OCI-LY7 (cell line): ENCODE measurements at regions not wholly inside any gene's neighbourhood (a gene's known extent, or its start where the extent isn't known, plus 50 kb on each side); places are given as distances from the start of the nearest gene placed in this dataset.

Experiments
- BruUV-seq: library from RNA; stranded (reverse); fragments of 400-500 nt; replicated peaks from 2 replicates; lab custom pipeline; 2021; lab: Mats Ljungman, UMichigan
- CTCF ChIA-PET: fragments of 300-600 bp; sonication (Branson Sonifier 250); formaldehyde crosslinking; loops from one replicate; lab custom pipeline; 2022; ENCODE audit warnings: antibody characterized with exemption; ENCODE audit not compliant: unreplicated experiment; lab: Charles Lee
- POLR2A ChIA-PET: fragments of 300-600 bp; sonication (Branson Sonifier 250); formaldehyde crosslinking; loops from one replicate; lab custom pipeline; 2022; ENCODE audit warnings: antibody characterized with exemption; lab: Charles Lee
- DNase-seq: peaks from one replicate; pipeline ENCODE4 v3.0.0-alpha.2; 2015; ENCODE audit warnings: low spot score
- H2AFZ ChIP-seq: fragments of 200-600 bp; sonication (generic), shearing (Covaris generic); 2 replicates; pipeline ENCODE4 v1.6.1; 2014; ENCODE audit warnings: mild to moderate bottlenecking, antibody characterized with exemption, low read length, moderate library complexity
- H3K27ac ChIP-seq: fragments of 200-600 bp; sonication (generic); 2 replicates; pipeline ENCODE4 v1.5.1; 2014; ENCODE audit warnings: mixed run types, low read depth, mild to moderate bottlenecking, moderate library complexity, low read length, inconsistent platforms; ENCODE audit not compliant: poor library complexity, severe bottlenecking
- H3K36me3 ChIP-seq: fragments of 200-600 bp; sonication (generic); 2 replicates; pipeline ENCODE4 v1.6.1; 2014; ENCODE audit warnings: mild to moderate bottlenecking, antibody characterized with exemption, low read length, moderate library complexity, mixed read lengths; ENCODE audit not compliant: insufficient read depth
- H3K4me1 ChIP-seq: fragments of 200-600 bp; sonication (generic); 2 replicates; pipeline ENCODE4 v1.5.1; 2014; ENCODE audit warnings: mild to moderate bottlenecking, low read length; ENCODE audit not compliant: insufficient read depth, poor library complexity, severe bottlenecking
- H3K4me2 ChIP-seq: fragments of 200-600 bp; sonication (generic); 2 replicates; pipeline ENCODE4 v1.6.1; 2014; ENCODE audit warnings: mild to moderate bottlenecking, low read length
- H3K4me3 ChIP-seq: fragments of 200-600 bp; sonication (generic); 2 replicates; pipeline ENCODE4 v1.5.1; 2014; ENCODE audit warnings: mild to moderate bottlenecking, low read depth, low read length; ENCODE audit not compliant: poor library complexity, severe bottlenecking
- H3K79me2 ChIP-seq: fragments of 200-600 bp; sonication (generic); 2 replicates; pipeline ENCODE4 v1.6.1; 2016; ENCODE audit warnings: low read depth, mild to moderate bottlenecking, low read length, moderate library complexity, mixed read lengths; ENCODE audit not compliant: insufficient read depth
- H3K9me2 ChIP-seq: fragments of 200-600 bp; sonication (generic); 2 replicates; pipeline ENCODE4 v1.6.1; 2016; ENCODE audit warnings: mild to moderate bottlenecking, low read length, mixed read lengths; ENCODE audit not compliant: insufficient read depth
- H3K9me3 ChIP-seq: fragments of 200-600 bp; sonication (generic); 2 replicates; pipeline ENCODE4 v1.6.1; 2014; ENCODE audit warnings: mild to moderate bottlenecking, mixed run types, low read length, mixed read lengths
- H4K20me1 ChIP-seq: fragments of 200-600 bp; sonication (generic); 2 replicates; pipeline ENCODE4 v1.6.1; 2014; ENCODE audit warnings: mild to moderate bottlenecking, antibody characterized with exemption, low read length, moderate library complexity, mixed read lengths; ENCODE audit not compliant: insufficient read depth
- CTCF ChIP-seq: fragments of 200-600 bp; sonication (generic); conservative IDR thresholded peaks from 2 replicates; pipeline ENCODE4 v1.5.1; 2014; ENCODE audit warnings: mild to moderate bottlenecking, antibody characterized with exemption, low read length, moderate library complexity, mixed read lengths
- EZH2phosphoT487 ChIP-seq: fragments of 200-600 bp; sonication (generic); IDR thresholded peaks from 2 replicates; pipeline ENCODE4 v1.6.1; 2018; ENCODE audit warnings: low read depth, borderline replicate concordance, mild to moderate bottlenecking, mixed run types, antibody characterized with exemption, low read length, moderate library complexity, mixed read lengths
- intact Hi-C: fragments of 100-400 bp; cut with micrococcal nuclease; formaldehyde crosslinking; loops from one replicate; pipeline ENCODE4 v1.10.0; 2022; ENCODE audit not compliant: unreplicated experiment

DNA sequence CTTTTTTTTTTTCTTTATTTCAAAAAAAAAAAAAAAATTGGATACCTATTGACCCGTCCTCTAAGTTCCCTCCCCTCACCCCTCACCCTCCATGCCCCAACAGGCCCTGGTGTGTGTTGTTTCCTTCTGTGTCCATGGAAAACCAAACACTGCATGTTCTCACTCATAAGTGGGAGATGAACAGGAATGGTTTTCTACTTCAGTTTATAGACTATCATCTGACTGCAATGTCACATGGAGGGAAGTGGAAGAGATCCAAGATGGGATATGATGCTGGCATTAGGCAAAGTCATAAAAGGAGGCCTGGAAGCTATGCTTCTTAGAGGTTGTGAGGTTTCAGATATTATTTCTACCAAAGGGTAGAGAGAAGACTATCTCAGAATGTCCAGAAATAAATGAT lies 237.5 kb downstream of the MAFB start:
- BruUV-seq: no TSS peak
- DNase-seq: no peak
- intact Hi-C loops: no loop called here
- Histone ChIP-seq H2AFZ (no peak overlapping the region), H3K4me1 (no peaks in the 10 kb centered on the region), H3K27ac (no peak overlapping the region), H3K9me2 (no peaks in the 10 kb centered on the region), H3K4me3 (no peak overlapping the region), H3K36me3 (no peaks in the 10 kb centered on the region), H3K79me2 (no peaks in the 10 kb centered on the region), H3K4me2 (no peak overlapping the region), H3K9me3 (no peaks in the 10 kb centered on the region), H4K20me1 (no peaks in the 10 kb centered on the region)
- no peak for TF ChIP-seq CTCF
- TF ChIP-seq EZH2phosphoT487: no peak
- ChIA-PET POLR2A (no interaction called here), CTCF (no interaction called here)

GRCh38 chr20:40449974-40450616 lies 238.9 kb downstream of the MAFB start:
- DNase-seq: no peak
- Histone ChIP-seq H3K9me3 (no peaks in the 10 kb centered on the region), H4K20me1 (no peaks in the 10 kb centered on the region), H3K9me2 (no peaks in the 10 kb centered on the region), H3K4me3 (no peak overlapping the region), H3K79me2 (no peaks in the 10 kb centered on the region), H3K4me1 (no peaks in the 10 kb centered on the region), H2AFZ (no peak overlapping the region), H3K27ac (no peak overlapping the region), H3K36me3 (no peaks in the 10 kb centered on the region), H3K4me2 (no peak overlapping the region)
- ChIA-PET CTCF (no interaction called here), POLR2A (interaction anchor here (0.6 kb wide), 1 partner anchor 39 kb away, joined by 3 read pairs; no protein-coding TSS in a partner anchor)
- BruUV-seq: no TSS peak
- intact Hi-C loops: no loop called here
- TF ChIP-seq CTCF (no peak), EZH2phosphoT487 (no peak)

DNA sequence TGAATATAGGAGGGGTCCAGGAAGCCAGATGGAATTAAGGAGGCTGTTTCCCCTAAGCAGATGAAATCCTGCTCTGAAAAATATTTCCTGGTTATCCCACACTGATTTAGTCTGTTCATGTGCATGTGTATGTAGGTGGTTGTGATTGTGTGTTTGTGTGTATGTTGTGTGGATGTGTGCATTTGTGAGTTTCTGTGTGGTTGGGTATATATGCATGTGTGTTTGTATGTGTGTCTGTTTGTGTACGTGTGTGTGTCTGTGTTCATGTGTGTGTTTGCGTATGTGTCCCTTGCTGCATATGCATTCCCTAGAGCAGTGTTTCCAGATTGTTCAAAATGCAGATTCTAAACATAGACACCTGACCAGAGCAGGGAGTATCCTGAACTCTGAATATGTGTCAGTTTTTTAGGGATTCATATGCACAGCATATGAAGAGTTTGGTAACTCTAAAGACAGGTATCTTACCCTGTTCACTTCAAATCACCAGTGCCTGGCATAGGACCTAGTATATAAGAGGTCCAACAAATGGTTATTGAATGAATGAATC lies 239.8 kb downstream of the MAFB start:
- no peaks in the 10 kb centered on the region for H3K4me1 ChIP-seq
- no peak overlapping the region for H3K4me2 ChIP-seq
- H3K36me3 ChIP-seq: no peaks in the 10 kb centered on the region
- DNase-seq: no peak
- no peak overlapping the region for H3K27ac ChIP-seq
- POLR2A ChIA-PET: no interaction called here
- TF ChIP-seq EZH2phosphoT487: no peak
- no peaks in the 10 kb centered on the region for H3K9me3 ChIP-seq
- no TSS peak for BruUV-seq
- H3K4me3 ChIP-seq: no peak overlapping the region
- no peak overlapping the region for H2AFZ ChIP-seq
- H3K9me2 ChIP-seq: no peaks in the 10 kb centered on the region
- CTCF ChIA-PET: no interaction called here
- no peaks in the 10 kb centered on the region for H3K79me2 ChIP-seq
- intact Hi-C loops: no loop called here
- H4K20me1 ChIP-seq: no peaks in the 10 kb centered on the region
